Aorta (tissue), 5 donors: ENCODE measurements at regions not wholly inside any gene's neighbourhood (a gene's known extent, or its start where the extent isn't known, plus 50 kb on each side); places are given as distances from the start of the nearest gene placed in this dataset.
"Not testable (repeated sequence)": the region's sequence is repeated elsewhere in the genome, so short reads cannot be mapped to it uniquely, and the experiment has no call there.

Experiments
- ATAC-seq: fragments of 200-7000 bp; cut with Tn5 transposase; one replicate; pipeline ENCODE4 v1.9.1; 2022; ENCODE audit warnings: moderate library complexity; ENCODE audit not compliant: low FRiP score
- DNase-seq, 2 donors: peaks; one replicate each; pipeline ENCODE4 v3.0.0-alpha.2; 2020
- H3K27ac ChIP-seq, 2 donors: one replicate each; pipeline ENCODE4 v1.5.1; 2013; ENCODE audit warnings: low read length in 2 of 2, mild to moderate bottlenecking in 2 of 2, moderate library complexity in 2 of 2, control low read depth in 1 of 2, inconsistent platforms in 1 of 2, low read depth in 1 of 2
- H3K27me3 ChIP-seq, 2 donors: one replicate each; pipeline ENCODE4 v1.6.1; 2013; ENCODE audit warnings: control low read depth in 1 of 2, low read length in 1 of 2, mild to moderate bottlenecking in 1 of 2, moderate library complexity in 1 of 2; ENCODE audit not compliant: insufficient read depth in 2 of 2, control insufficient read depth in 1 of 2
- H3K36me3 ChIP-seq, 2 donors: one replicate each; pipeline ENCODE4 v1.6.1; 2013; ENCODE audit warnings: control low read depth in 1 of 2, low read length in 1 of 2, mild to moderate bottlenecking in 1 of 2; ENCODE audit not compliant: insufficient read depth in 2 of 2, control insufficient read depth in 1 of 2
- H3K4me1 ChIP-seq, 2 donors: one replicate each; pipeline ENCODE4 v1.6.1; 2013; ENCODE audit warnings: low read length in 2 of 2, control low read depth in 1 of 2, mild to moderate bottlenecking in 1 of 2, moderate library complexity in 1 of 2; ENCODE audit not compliant: insufficient read depth in 2 of 2, control insufficient read depth in 1 of 2
- H3K4me3 ChIP-seq, 2 donors: one replicate each; pipeline ENCODE4 v1.5.1; 2013; ENCODE audit warnings: low read length in 2 of 2, control low read depth in 1 of 2, mild to moderate bottlenecking in 1 of 2
- H3K9me3 ChIP-seq: one replicate; pipeline ENCODE4 v1.6.1; 2013; ENCODE audit warnings: mild to moderate bottlenecking, low read length; ENCODE audit not compliant: control insufficient read depth
- WGBS, 2 donors: extraction: QIAGEN DNeasy Blood & Tissue Kit; methylation state at CpG; one replicate each; pipeline ENCODE4 v1.1.7; 2013; 5-methylcytosine and 5-hydroxymethylcytosine counted together
- intact Hi-C, 2 donors: fragments of 100-400 bp; cut with DNase I; formaldehyde crosslinking; loops; one replicate each; pipeline versions ENCODE4 v1.14.2 to v1.15.0; 2022
- donor health status: healthy with polysubstance abuse.
- donor health status: Bipolar disorder and iron deficiency.
- donor health status: DM: no; HTN: no; CAD: no.
- donor health status: DM: no; HTN: no; CAD: no.
- donor health status: DM: yes; HTN: yes; CAD: no.

GRCh38 chr7:79612022-79612421 lies 158.6 kb upstream of the MAGI2 start:
- intact Hi-C loops: no loop called here
- H3K27me3 ChIP-seq: no peaks in the 10 kb centered on the region
- no peaks in the 10 kb centered on the region for H3K36me3 ChIP-seq
- no peaks in the 10 kb centered on the region for H3K4me1 ChIP-seq
- no peak overlapping the region for H3K4me3 ChIP-seq
- DNase-seq: no peak
- no peaks in the 10 kb centered on the region for H3K9me3 ChIP-seq
- ATAC-seq: no peak
- H3K27ac ChIP-seq: no peak overlapping the region
- WGBS, 2 donors: 67 to 84% methylated on average over 2 of the region's 2 CpGs

GRCh38 chr7:79610748-79611304 lies 157.4 kb upstream of the MAGI2 start:
- H3K36me3 ChIP-seq: no peaks in the 10 kb centered on the region
- H3K27me3 ChIP-seq: no peaks in the 10 kb centered on the region
- ATAC-seq (no peak), DNase-seq (no peak)
- no peak overlapping the region for H3K4me3 ChIP-seq
- intact Hi-C loops: no loop called here
- H3K4me1 ChIP-seq: no peaks in the 10 kb centered on the region
- H3K9me3 ChIP-seq: no peaks in the 10 kb centered on the region
- no peak overlapping the region for H3K27ac ChIP-seq
- WGBS, 2 donors: 47 to 59% methylated on average over 3 of the region's 3 CpGs

- Histone ChIP-seq H3K27ac (no peak overlapping the region), H3K27me3 (no peaks in the 10 kb centered on the region), H3K9me3 (no peaks in the 10 kb centered on the region), H3K36me3 (no peaks in the 10 kb centered on the region), H3K4me3 (no peak overlapping the region), H3K4me1 (no peaks in the 10 kb centered on the region)
- WGBS, 2 donors: 64 to 74% methylated on average over 1 of the region's 1 CpG
- ATAC-seq: no peak
- intact Hi-C loops: no loop called here
- no peak for DNase-seq
These were observed 156.8 kb upstream of the MAGI2 start for GRCh38 chr7:79610313-79610712.

- no peaks in the 10 kb centered on the region for H3K27me3 ChIP-seq
- H3K9me3 ChIP-seq: no peaks in the 10 kb centered on the region
- H3K27ac ChIP-seq: no peak overlapping the region
- DNase-seq (no peak), ATAC-seq (no peak)
- intact Hi-C loops: no loop called here
- WGBS, 2 donors: 83 to 88% methylated on average over 1 of the region's 1 CpG
- no peaks in the 10 kb centered on the region for H3K4me1 ChIP-seq
- no peak overlapping the region for H3K4me3 ChIP-seq
- H3K36me3 ChIP-seq: no peaks in the 10 kb centered on the region
These were observed 154.5 kb upstream of the MAGI2 start for GRCh38 chr7:79608005-79608404.

GRCh38 chr7:79604841-79605240 lies 151.4 kb upstream of the MAGI2 start:
- no peaks in the 10 kb centered on the region for H3K27me3 ChIP-seq
- intact Hi-C loops: no loop called here

GRCh38 chr7:79598351-79598750 lies 144.9 kb upstream of the MAGI2 start:
- H3K4me3 ChIP-seq: no peak overlapping the region
- intact Hi-C loops: no loop called here
- no peaks in the 10 kb centered on the region for H3K4me1 ChIP-seq
- H3K27me3 ChIP-seq: no peaks in the 10 kb centered on the region
- no peaks in the 10 kb centered on the region for H3K36me3 ChIP-seq
- H3K27ac ChIP-seq: no peak overlapping the region
- no peak for ATAC-seq
- no peak for DNase-seq
- H3K9me3 ChIP-seq: no peaks in the 10 kb centered on the region
- WGBS, 2 donors: 68 to 76% methylated on average over 3 of the region's 3 CpGs

More at GRCh38 chr7:79604841-79605240, 151.4 kb upstream of the MAGI2 start:
- ATAC-seq: no peak
- Histone ChIP-seq H3K9me3 (no peaks in the 10 kb centered on the region), H3K36me3 (no peaks in the 10 kb centered on the region), H3K4me1 (no peaks in the 10 kb centered on the region), H3K27ac (no peak overlapping the region), H3K4me3 (no peak overlapping the region)
- WGBS, 2 donors: 76 to 77% methylated on average over 4 of the region's 4 CpGs
- DNase-seq: no peak

GRCh38 chr7:79594671-79595070 lies 141.2 kb upstream of the MAGI2 start:
- intact Hi-C loops, H3K9me3 ChIP-seq, H3K36me3 ChIP-seq, H3K4me1 ChIP-seq, H3K27ac ChIP-seq, H3K27me3 ChIP-seq, H3K4me3 ChIP-seq, ATAC-seq: not testable (repeated sequence)
- 51 to 53% methylated on average over 5 of the region's 5 CpGs for WGBS, 2 donors
- peak in 1 of 2 donors; percentile 38 for DNase-seq

GRCh38 chr7:79593866-79594301 lies 140.4 kb upstream of the MAGI2 start:
- DNase-seq: no peak
- intact Hi-C loops: no loop called here
- no peaks in the 10 kb centered on the region for H3K27me3 ChIP-seq

GRCh38 chr7:79590916-79591623 lies 137.6 kb upstream of the MAGI2 start:
- Histone ChIP-seq H3K27me3 (no peaks in the 10 kb centered on the region), H3K4me1 (no peaks in the 10 kb centered on the region), H3K36me3 (no peaks in the 10 kb centered on the region), H3K27ac (no peak overlapping the region), H3K4me3 (no peak overlapping the region), H3K9me3 (no peaks in the 10 kb centered on the region)
- ATAC-seq (no peak), DNase-seq (no peak)
- intact Hi-C loops: no loop called here

More at GRCh38 chr7:79593866-79594301, 140.4 kb upstream of the MAGI2 start:
- Histone ChIP-seq H3K9me3 (no peaks in the 10 kb centered on the region), H3K4me3 (no peak overlapping the region), H3K4me1 (no peaks in the 10 kb centered on the region), H3K27ac (no peak overlapping the region), H3K36me3 (no peaks in the 10 kb centered on the region)
- no peak for ATAC-seq
